HCT116 (cell line): ENCODE measurements at regions not wholly inside any gene's neighbourhood (a gene's known extent, or its start where the extent isn't known, plus 50 kb on each side); places are given as distances from the start of the nearest gene placed in this dataset.

Source experiments
- CEBPB ChIP-seq: IDR thresholded peaks from 2 replicates; pipeline ENCODE4 v1.6.1; 2012; ENCODE audit warnings: low read depth
- EZH2 ChIP-seq: fragments of 200-600 bp; sonication (generic); IDR thresholded peaks from 2 replicates; pipeline ENCODE4 v1.6.1; 2017; ENCODE audit warnings: antibody characterized with exemption, mixed run types
- EZH2phosphoT487 ChIP-seq: fragments of 200-600 bp; IDR thresholded peaks from 2 replicates; pipeline ENCODE4 v1.6.1; 2018; ENCODE audit warnings: antibody characterized with exemption, borderline replicate concordance
- JUND ChIP-seq: IDR thresholded peaks from 2 replicates; pipeline ENCODE4 v1.6.1; 2012
- POLR2AphosphoS5 ChIP-seq: IDR thresholded peaks from 2 replicates; pipeline ENCODE4 v1.6.1; 2011; ENCODE audit warnings: mild to moderate bottlenecking, low read depth, low read length, moderate library complexity
- SIN3A ChIP-seq: IDR thresholded peaks from 2 replicates; pipeline ENCODE4 v1.6.1; 2012; ENCODE audit warnings: low read depth
- SP1 ChIP-seq: IDR thresholded peaks from 2 replicates; pipeline ENCODE4 v1.6.1; 2012; ENCODE audit warnings: low read depth
- TF ChIP-seq, protein P1 (sequence below), 3 experiments: fragments of 200-600 bp in 1 of 3; sonication (generic) in 1 of 3; IDR thresholded peaks in 2 of 3; conservative IDR thresholded peaks in 1 of 3; 2 replicates each; pipeline ENCODE4 v1.5.1; 2012 to 2017; ENCODE audit warnings: low read depth in 2 of 3, low read length in 2 of 3, antibody characterized with exemption in 1 of 3, borderline replicate concordance in 1 of 3, control low read depth in 1 of 3, mild to moderate bottlenecking in 1 of 3, mixed read lengths in 1 of 3, mixed run types in 1 of 3, moderate library complexity in 1 of 3; ENCODE audit not compliant: insufficient read depth in 1 of 3
- TF ChIP-seq, protein P2 (sequence below): IDR thresholded peaks from 2 replicates; pipeline ENCODE4 v1.6.1; 2012

DNA sequence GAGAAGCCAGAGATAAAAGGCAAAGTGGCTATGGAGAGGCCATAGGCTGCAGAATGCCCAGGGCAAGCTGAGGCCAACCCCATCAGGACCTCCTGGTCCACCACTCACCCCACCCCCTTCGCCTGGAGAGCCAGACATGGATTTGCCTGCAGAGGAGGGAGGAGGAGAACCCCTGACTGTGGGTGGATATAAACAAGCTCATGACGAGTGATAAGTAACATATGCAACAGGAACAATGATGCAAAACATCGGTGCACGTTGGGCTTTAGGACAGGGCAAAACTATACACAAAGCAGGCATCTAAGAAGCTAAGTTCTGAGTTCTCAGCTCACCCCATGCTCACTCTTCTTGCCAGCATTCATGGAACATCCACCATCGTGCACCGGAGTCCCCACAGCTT, 150.3 kb downstream of the ETS2 start:
- TF ChIP-seq, protein P1, sequence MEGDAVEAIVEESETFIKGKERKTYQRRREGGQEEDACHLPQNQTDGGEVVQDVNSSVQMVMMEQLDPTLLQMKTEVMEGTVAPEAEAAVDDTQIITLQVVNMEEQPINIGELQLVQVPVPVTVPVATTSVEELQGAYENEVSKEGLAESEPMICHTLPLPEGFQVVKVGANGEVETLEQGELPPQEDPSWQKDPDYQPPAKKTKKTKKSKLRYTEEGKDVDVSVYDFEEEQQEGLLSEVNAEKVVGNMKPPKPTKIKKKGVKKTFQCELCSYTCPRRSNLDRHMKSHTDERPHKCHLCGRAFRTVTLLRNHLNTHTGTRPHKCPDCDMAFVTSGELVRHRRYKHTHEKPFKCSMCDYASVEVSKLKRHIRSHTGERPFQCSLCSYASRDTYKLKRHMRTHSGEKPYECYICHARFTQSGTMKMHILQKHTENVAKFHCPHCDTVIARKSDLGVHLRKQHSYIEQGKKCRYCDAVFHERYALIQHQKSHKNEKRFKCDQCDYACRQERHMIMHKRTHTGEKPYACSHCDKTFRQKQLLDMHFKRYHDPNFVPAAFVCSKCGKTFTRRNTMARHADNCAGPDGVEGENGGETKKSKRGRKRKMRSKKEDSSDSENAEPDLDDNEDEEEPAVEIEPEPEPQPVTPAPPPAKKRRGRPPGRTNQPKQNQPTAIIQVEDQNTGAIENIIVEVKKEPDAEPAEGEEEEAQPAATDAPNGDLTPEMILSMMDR (IDR thresholded peaks at IDR 0.05 in 2 of 3, conservative IDR thresholded peaks at IDR 0.05 in 1 of 3; ENCODE audit: borderline replicate concordance in 1 of 3, insufficient read depth in 1 of 3, low read depth in 2 of 3, low read length in 2 of 3), result no peak
- TF ChIP-seq EZH2phosphoT487, result no peak
- TF ChIP-seq SIN3A, result no peak
- TF ChIP-seq CEBPB, result no peak
- TF ChIP-seq SP1, result no peak
- TF ChIP-seq EZH2, result no peak
- TF ChIP-seq POLR2AphosphoS5, result no peak
- TF ChIP-seq, protein P2, sequence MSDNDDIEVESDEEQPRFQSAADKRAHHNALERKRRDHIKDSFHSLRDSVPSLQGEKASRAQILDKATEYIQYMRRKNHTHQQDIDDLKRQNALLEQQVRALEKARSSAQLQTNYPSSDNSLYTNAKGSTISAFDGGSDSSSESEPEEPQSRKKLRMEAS, result no peak
- no peak for TF ChIP-seq JUND
